GM19023 (cell line): ENCODE measurements at regions not wholly inside any gene's neighbourhood (a gene's known extent, or its start where the extent isn't known, plus 50 kb on each side); places are given as distances from the start of the nearest gene placed in this dataset.
"Not testable (repeated sequence)": the region's sequence is repeated elsewhere in the genome, so short reads cannot be mapped to it uniquely, and the experiment has no call there.

Experiments
- ATAC-seq: cut with Tn5 transposase; IDR thresholded peaks from one replicate; pipeline ENCODE4 v1.9.1; 2021; ENCODE audit warnings: mild to moderate bottlenecking, moderate library complexity; ENCODE audit not compliant: unreplicated experiment

DNA sequence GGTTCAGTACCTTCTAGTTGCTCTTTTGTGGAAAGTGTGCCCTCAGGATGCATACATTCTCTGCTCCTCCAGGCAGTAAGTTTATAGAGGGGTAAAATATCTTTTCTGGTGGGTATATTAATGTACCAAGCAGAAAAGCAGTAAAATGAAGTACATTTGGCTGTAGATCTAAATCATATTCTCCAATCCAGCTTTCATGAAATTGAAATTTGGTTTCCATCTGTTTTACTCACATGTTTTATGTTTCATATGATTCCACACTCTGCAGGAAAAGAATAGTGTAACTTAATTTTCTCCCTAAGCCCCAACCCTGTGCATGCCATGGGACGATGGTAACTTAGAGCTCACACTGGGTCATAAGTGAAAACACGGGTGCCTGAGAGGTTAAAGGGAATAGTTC, 172.3 kb downstream of the AKAIN1 start:
- no peak for ATAC-seq

DNA sequence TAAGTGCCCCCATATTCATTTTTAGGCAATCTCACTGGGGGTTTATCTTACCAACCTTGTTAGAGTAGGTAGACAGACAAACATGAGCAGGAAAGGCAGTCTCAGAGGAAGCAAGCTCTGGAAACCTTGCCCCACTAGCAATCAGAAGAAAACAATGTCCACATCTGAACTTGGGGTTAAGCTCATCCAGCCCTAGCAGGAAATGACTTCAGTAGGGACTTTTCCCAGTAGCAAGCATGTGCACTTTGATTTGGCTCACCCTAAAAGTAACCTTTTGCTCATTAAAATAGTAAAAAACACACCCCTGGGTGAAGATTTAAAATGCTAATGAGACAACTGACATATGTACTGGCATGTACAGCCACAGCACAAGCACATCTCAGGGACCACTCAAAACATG, 175.5 kb downstream of the AKAIN1 start:
- ATAC-seq = no peak

DNA sequence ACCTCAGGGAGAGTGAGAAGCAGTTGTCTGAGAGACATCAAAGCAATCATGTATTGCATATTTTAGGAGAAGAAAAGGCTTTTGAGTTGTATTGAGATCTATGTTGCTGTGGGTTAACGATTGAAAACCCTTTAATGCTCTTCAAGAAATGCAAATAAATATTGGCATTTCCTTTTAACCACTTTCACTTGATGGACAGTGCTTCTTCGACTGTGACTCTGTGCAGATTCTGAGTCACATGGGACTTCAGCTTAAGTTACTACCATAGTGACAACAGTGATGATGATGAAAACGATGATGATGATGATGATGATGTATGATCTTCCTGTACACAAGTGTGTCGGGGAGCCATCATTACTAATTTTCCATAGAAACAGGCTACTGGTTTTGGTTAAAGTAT, 181.8 kb downstream of the AKAIN1 start:
- ATAC-seq = no peak

DNA sequence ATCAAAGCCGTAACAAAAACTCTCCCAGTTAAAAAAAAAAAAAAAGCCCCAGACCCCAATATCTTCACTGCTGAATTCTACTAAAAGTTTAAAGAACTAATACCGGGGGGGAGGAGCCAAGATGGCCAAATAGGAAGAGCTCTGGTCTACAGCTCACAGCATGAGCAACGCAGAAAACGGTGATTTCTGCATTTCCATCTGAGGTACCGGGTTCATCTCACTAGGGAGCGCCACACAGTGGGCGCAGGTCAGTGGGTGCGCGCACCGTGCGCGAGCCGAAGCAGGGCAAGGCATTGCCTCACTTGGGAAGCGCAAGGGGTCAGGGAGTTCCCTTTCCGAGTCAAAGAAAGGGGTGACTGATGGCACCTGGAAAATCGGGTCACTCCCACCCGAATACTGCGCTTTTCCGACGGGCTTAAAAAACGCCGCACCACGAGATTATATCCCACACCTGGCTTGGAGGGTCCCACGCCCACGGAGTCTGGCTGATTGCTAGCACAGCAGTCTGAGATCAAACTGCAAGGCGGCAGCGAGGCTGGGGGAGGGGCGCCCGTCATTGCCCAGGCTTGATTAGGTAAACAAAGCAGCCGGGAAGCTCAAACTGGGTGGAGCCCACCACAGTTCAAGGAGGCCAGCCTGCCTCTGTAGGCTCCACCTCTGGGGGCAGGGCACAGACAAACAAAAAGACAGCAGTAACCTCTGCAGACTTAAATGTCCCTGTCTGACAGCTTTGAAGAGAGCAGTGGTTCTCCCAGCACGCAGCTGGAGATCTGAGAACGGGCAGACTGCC, 192.8 kb downstream of the AKAIN1 start:
- not testable (repeated sequence) for ATAC-seq

DNA sequence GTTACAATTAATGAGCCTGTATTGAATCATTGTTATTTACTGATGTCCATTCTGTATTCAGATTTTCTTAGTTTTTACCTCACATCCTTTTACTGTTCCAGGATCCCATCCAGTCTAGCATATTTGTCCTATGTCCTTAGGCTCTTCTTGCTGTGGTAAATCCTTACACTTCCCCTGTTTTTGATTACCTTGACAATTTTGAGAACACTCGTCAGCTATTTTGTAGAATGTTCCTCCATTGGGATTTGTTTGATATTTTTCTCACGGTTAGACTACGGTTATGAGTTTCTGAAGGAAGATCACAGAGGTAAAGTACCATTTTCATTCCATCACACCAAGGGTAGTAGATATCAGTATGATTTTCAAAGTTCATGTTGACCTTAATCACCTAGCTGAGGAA, 202.3 kb downstream of the AKAIN1 start:
- no peak for ATAC-seq

DNA sequence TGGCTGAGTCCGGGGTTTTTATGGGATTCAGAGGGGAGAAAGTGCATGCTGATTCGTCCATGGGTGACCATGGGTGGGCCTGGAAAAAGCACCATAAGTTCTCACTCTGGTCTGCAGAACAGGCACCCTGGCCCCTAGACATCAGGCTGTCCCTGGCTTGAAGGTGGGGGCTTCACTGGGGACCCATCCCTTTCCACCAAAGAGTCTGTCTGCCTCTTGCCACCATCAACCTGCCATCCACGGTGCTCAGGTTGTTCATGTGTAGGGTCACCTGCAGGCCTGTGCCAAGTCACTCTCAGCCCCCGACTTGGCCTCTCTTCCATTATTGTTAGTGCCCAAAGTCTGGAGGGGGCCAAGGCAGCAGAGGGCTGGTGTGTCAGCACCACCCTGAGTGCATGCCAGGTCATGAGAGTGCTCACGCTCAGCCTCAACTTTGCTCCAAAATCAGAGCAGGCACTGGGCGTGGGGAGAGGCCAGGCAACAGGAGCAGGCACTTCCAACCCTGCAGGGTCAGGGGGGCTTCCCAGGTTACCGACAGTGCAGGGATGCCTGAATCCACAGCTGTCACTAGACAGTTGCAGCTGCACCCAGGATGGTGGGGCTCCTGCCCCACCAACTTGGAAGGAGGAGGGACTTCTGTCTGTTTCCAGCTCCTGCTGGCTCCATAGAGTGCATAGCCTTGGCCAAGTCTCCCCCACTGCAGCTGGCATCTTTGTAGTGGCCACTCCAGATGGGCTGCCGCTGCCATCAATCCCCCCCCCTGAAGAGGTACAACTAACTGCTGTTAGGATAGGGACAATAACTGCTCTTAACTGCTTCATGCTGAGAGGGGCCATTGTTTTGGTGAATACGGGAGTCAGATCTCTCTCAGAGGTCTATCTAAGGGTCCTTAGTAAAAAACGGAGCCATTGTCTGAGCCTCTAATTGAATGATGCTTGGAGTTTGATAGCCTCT, 209.3 kb downstream of the AKAIN1 start:
- ATAC-seq = no peak

DNA sequence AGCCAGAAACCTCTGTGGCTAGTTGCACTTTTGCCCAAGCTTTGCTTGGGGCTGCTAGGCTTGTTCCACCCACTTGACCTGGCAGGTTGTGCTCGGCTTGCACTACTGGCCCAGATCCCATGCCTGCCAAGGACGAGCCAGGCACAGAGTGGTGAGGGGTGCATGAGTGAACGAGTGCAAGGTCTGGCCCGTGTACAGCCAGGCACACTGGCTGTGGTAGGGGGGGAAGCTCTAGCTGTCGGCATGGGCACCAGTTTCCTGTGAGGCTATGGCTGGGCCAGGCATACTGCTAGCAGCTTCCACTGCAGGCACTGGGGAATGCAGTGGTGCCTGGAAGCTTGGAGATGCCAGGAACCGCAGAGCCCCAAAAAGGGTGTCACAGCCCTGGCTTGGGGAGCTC, 210.4 kb downstream of the AKAIN1 start:
- ATAC-seq = no peak

DNA sequence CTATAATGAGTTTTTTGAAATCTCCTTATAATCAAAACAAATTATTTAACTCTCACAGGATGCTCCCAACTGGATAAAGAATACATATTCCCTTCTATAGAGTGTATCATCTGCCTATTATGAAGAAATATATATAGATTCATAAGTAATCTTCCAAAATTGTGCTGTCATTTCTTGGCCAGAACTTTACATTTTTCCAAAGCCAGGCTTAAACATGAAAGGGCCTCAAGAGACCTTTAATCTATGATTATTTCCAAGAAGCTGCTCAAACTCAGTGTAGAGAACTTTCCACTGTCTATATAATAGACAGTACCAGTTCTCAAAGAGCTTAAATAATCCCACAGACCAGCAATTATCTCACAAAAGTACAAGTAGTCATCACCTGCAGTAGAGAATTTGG, 211.0 kb downstream of the AKAIN1 start:
- no peak for ATAC-seq

DNA sequence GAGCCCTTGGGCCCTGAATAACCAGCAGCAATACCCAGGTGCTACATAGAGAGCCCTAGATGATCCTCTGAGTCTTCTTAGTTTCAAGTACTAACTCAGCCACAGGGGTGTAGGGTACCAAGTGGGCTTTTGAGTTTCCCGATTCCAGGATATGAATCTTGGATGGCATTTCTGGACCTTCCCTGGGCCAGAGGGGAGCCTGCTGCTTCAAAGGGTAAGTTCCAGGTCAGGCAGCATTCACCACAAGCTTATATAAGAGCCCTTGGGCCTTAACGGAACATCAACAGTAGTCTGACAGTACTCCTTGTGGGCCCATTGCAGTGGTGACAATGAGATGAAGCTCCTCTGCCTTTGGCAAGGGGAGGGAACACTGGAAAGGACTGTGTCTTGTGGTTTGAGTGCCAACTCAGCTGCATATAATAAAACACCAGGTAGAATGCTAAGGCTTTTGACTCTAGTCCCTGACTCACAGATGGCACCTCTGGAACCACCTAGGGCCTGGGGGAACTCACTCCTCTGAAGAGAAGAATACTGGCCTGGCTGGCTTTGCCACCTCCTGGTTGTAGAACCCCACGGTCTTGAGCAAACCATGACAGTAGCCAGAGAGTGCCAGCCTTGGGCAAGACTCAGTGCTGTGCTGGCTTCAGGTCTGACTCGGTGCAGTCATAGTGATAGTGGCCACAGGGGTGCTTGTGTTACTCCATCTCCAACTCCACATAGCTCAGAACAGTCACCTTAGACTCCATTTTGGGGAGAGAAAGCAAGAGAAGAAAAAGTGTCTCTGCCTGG, 235.7 kb downstream of the AKAIN1 start:
- ATAC-seq = no peak

DNA sequence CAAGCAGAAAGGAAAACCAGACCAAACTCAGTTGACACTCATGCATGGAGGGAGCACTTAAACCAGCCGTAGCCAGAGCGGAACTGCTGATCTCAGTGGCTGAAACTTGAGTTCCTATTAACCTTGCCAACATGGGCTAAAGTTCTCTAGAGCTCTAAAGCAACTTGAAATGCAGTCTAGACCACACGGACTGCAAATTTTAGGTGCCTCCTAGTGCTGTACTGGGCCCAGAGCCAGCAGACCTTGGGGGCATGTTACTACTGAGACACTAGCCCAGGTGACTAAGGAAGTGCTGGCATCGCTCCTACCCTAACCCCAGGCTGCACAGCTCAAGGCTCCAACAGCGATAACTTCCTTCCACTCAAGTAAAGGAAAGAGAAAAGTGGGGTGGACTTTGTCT, 236.5 kb downstream of the AKAIN1 start:
- ATAC-seq = no peak

DNA sequence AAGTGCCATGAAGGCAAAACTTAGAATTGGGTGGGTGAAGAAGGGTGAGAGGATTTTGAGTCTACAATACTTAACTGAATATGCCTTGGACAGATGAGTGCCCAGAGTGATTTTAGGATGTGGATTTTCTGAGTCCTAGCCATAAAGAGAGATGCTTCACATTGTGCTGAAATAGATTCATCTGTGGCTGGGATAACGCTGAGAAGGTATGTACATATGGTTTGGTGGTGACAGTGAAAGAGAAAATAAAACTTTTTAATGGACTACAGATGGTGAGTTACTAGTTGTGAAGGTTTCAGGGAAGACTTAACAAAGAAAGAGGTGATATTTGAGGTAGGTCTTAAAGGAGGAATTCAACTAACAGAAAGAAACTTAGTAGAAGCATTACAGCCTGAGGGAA, 265.8 kb downstream of the AKAIN1 start:
- ATAC-seq = no peak

DNA sequence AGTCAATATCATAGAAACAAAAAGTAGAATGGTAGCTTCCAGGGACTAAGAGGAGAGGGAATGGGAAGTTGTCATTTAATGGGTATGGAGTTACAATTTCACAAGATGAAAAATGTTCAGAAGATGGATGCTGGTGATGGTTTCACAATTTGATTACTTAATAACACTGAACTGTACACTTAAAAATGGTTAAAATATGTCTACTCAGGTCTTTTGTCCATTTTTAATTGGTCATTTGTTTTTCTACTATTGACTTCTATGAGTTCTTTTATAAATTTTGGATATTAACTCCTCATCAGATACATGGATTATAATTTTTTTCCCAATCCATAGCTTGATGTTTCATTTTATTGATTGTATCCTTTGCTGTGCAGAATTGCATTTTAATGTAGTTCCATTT, 275.5 kb downstream of the AKAIN1 start:
- ATAC-seq = no peak

DNA sequence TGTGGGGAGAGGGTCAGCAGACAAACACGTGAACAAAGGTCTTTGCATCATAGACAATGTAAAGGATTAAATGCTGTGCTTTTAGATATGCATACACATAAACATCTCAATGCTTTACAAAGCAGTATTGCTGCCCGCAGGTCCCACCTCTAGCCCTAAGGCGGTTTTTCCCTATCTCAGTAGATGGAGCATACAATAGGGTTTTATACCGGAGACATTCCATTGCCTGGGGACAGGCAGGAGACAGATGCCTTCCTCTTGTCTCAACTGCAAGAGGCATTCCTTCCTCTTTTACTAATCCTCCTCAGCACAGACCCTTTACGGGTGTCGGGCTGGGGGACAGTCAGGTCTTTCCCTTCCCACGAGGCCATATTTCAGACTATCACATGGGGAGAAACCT, 279.5 kb downstream of the AKAIN1 start:
- ATAC-seq = not testable (repeated sequence)

DNA sequence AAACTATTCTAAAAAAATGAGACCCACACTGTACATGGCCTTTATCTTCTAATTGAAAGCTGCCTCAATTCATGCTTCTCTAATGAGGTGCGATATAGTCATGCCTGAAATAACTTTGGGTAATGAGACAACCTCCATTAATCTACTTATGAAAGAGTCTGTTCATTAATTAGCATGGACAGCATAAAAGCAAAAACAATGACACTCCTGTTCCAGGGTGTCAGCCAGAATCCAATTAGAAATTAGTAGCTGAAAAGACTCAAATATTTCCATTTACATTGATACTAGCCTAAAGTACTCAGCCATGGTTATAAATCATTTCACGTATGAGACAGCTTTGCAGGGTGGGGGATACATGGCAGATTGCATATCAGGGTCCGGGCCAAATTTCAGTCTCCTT, 288.7 kb downstream of the AKAIN1 start:
- no peak for ATAC-seq

DNA sequence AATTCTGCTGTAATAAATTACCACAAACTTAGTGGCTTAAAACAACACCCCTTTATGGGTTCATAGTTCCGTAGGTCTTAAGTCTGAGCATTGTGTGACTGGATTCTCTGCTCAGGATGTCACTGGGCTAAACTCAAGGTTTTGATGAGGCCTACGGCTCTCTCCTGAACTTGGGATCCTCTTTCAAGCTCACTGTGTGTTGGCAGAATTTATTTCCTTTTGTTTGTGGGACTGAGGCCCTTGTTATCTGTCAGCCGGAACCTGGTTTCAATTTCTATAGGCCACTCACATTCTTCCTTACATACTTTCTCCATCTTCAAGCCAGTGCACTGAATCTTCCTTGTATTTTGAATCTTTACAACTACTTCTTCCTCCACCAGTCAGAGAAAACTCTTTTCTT, 290.2 kb downstream of the AKAIN1 start:
- ATAC-seq = no peak

DNA sequence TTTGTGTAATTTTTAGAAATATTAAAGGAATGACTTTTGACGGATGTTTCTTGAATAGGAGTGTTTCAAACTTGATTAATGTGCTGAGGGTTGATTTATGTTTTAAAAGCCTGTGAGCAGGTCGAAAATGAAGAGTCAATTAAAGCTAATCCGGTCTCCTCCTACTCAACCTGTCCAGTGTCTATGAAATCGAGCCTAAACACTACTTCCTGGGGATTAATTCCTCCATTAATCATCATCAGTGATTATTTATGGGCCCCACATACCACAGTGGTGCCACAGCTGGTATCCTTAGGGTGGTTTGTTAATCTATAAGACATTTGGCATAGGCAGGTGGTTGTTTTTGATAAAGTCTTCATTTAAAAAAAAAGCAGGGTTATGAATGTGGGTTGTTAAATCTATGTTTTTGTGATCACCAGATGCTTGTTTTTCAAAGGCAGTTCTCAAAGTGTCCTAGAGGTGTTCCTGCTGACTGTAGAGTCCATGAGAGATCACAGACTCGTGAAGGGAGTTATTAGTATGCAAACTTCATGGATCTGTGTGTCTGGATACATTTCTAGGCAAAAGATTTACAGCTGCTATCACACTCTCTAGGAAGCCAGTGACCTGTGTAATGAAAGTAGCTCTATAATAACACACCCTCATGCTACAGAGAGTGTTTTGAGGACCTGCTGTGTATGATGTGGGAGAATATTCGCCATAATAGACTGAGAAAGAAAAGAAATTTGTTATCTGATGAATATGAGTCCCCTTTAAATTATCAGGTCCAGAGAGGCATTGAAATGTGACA, 308.6 kb downstream of the AKAIN1 start:
- no peak for ATAC-seq

DNA sequence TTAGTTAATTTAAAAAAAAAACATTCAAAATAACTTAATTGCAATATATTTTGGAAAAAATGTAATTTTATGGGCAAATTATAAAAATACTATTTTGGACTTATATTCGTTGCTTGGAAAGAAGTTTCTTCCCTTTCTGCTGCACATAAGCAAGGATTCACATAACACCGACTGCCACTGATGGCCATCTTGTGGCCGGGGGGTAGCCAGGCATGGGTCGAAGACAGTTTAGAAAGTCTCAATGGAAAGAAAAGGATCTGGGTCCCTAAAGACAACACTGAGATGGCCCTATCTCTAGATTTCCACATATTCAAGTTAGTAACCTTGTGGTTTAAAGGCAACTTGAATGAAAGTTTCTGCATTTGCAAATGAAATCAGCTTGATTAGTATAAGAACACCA, 318.6 kb downstream of the AKAIN1 start:
- no peak for ATAC-seq

DNA sequence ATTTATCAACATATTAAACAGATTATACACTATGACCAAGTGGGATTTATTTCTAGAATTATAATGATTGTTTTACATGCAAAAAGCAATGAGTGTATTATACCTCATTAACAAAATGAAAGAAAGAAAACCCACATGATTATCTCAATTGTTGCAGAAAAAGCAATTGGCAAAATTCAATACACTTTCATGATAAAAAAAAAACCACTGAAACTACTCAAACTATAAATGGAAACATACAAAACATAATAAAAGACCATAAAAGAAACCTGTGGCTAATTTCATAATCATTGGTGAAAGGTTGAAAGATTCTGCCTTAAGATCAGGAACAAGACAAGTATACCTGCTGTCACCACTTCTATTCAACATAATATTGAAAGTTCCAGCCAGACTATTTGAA, 325.9 kb downstream of the AKAIN1 start:
- no peak for ATAC-seq

DNA sequence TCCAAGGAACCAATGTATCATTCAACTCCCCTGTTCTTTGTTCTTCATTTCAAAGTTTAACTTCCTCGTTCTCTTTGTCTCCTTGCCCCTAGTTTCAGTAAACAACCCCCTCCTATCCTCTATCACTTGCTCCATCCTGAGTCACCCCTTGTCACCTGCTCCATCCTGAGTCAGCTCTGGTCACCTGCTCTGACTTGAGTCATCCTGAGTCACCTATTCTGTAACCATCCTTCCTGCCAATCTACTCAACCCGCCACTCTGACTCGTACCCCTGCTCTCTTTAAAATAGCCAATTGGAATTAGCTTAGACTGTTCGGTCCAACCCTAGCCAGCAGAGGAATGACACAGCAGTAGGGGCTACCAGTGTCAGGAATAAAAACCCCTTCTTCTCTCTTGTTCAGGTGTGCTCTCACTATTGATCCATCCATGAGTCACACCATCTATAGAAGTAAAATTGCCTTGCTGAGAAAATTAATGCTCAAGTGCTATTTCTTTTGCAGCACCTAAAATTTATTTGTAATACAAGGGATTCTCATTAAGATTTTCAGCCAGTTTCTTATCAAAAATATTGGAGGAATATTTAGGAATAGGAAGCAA, 326.8 kb downstream of the AKAIN1 start:
- ATAC-seq = no peak

DNA sequence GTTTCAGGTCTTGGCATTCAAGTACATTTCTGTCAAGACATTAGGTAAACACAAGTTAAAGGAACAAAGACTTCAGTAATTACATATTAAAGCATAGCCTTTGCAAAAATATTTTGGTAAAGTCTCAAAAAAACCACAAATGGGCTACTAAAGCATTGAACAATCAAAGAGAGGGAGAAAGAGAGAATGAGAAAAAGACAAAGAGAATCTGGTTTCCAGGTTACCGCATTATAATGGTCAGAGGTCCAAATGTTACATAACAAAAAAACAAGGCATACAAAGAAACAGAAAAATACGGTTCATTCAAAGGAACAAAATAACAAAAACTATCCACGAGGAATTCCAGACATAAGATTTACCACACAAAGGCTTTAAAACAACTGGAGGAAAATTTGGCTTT, 327.9 kb downstream of the AKAIN1 start:
- ATAC-seq = no peak
